GM13977 (cell line): ENCODE measurements at regions not wholly inside any gene's neighbourhood (a gene's known extent, or its start where the extent isn't known, plus 50 kb on each side); places are given as distances from the start of the nearest gene placed in this dataset.

Source experiments
- DNase-seq: peaks from one replicate; pipeline ENCODE4 v3.0.0; 2012; ENCODE audit warnings: low spot score
- CTCF ChIP-seq: IDR thresholded peaks from 2 replicates; pipeline ENCODE4 v1.5.1; 2012; ENCODE audit warnings: mild to moderate bottlenecking, control low read depth; ENCODE audit not compliant: insufficient read depth; ENCODE audit errors: extremely low read depth, missing control alignments
- in situ Hi-C: fragments of 300-500 bp; cut with MboI; formaldehyde crosslinking; loops from one replicate; pipeline ENCODE4 v1.12.0; 2022; ENCODE audit warnings: low sequenced_read_pairs, low pct_unique_long_range_greater_than_20kb, mixed read lengths, inconsistent platforms; ENCODE audit not compliant: unreplicated experiment

- TF ChIP-seq CTCF = no peak
- no peak for DNase-seq
- in situ Hi-C loops = no loop called here
These were observed 164.5 kb downstream of the URI1 start for GRCh38 chr19:30106417-30107095.

- DNase-seq = no peak
- in situ Hi-C loops = no loop called here
- no peak for TF ChIP-seq CTCF
These were observed 165.2 kb downstream of the URI1 start for GRCh38 chr19:30107251-30107650.

GRCh38 chr19:30109565-30109964 lies 167.5 kb downstream of the URI1 start:
- DNase-seq = no peak
- no peak for TF ChIP-seq CTCF
- in situ Hi-C loops = no loop called here

GRCh38 chr19:30111021-30111855 lies 169.2 kb downstream of the URI1 start:
- in situ Hi-C loops = no loop called here
- DNase-seq = no peak
- no peak for TF ChIP-seq CTCF

- in situ Hi-C loops = no loop called here
- TF ChIP-seq CTCF = no peak
- DNase-seq = no peak
These were observed 170.1 kb downstream of the URI1 start for GRCh38 chr19:30112171-30112570.

GRCh38 chr19:30112666-30113065 lies 170.6 kb downstream of the URI1 start:
- no peak for DNase-seq
- no peak for TF ChIP-seq CTCF
- in situ Hi-C loops = no loop called here
